Peyer's patch (tissue), 4 donors: ENCODE measurements at regions not wholly inside any gene's neighbourhood (a gene's known extent, or its start where the extent isn't known, plus 50 kb on each side); places are given as distances from the start of the nearest gene placed in this dataset.

Experiments used
- CTCF ChIP-seq, 6 experiments: fragments of 450-650 bp in 4 of 6; fragments of 200-600 bp in 2 of 6; sonication (generic) in 1 of 6; IDR thresholded peaks; one replicate each; pipeline ENCODE4 v1.5.1; 2017 to 2019; ENCODE audit warnings: antibody characterized with exemption in 6 of 6, mild to moderate bottlenecking in 3 of 6, moderate library complexity in 1 of 6
- POLR2A ChIP-seq, 2 donors: fragments of 450-650 bp; IDR thresholded peaks; one replicate each; pipeline ENCODE4 v1.5.1; 2017; ENCODE audit warnings: antibody characterized with exemption in 2 of 2, mild to moderate bottlenecking in 2 of 2, moderate library complexity in 2 of 2

- no peak for TF ChIP-seq CTCF (IDR thresholded peaks at IDR 0.05)
- TF ChIP-seq POLR2A (IDR thresholded peaks at IDR 0.05), result no peak
These were observed 91.5 kb upstream of the PARD3B start for GRCh38 chr2:204453730-204454167.
